ENCODE measurements at regions not wholly inside any gene's neighbourhood (a gene's known extent, or its start where the extent isn't known, plus 50 kb on each side); places are given as distances from the start of the nearest gene placed in this dataset.

DNA sequence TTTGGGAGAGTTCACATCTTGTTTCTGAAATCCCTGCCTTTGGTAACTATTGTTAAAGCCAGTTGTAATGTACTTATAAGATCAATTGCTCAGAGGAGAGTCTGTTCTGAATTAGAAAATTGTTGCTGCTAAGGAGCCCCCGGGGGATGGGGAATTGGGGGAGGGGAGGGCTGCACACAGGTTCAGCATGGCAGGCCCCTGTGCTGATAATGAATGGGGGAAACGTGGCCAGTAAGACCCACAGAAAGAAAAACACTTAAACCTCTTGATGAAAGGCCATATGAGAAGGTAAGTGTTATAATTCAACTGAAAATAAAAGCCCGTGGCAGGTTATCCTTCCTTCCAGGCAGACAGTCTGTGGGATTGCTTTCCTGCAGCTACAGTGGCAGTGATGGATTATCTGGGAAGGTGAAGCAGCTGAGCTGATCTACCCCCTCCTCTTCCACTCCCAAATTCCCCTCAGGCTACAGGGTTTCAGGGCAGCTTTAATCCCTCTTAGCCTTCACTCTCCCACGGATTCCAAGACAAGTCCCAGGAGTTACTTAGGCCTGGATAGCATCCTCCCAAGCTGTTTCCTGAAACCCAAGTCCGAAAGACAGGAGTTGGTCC is 398.8 kb downstream of the TBX15 start:
- no peak for TF ChIP-seq POLR2A (IDR thresholded peaks at IDR 0.05)
- TF ChIP-seq, protein P1, sequence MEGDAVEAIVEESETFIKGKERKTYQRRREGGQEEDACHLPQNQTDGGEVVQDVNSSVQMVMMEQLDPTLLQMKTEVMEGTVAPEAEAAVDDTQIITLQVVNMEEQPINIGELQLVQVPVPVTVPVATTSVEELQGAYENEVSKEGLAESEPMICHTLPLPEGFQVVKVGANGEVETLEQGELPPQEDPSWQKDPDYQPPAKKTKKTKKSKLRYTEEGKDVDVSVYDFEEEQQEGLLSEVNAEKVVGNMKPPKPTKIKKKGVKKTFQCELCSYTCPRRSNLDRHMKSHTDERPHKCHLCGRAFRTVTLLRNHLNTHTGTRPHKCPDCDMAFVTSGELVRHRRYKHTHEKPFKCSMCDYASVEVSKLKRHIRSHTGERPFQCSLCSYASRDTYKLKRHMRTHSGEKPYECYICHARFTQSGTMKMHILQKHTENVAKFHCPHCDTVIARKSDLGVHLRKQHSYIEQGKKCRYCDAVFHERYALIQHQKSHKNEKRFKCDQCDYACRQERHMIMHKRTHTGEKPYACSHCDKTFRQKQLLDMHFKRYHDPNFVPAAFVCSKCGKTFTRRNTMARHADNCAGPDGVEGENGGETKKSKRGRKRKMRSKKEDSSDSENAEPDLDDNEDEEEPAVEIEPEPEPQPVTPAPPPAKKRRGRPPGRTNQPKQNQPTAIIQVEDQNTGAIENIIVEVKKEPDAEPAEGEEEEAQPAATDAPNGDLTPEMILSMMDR (IDR thresholded peaks at IDR 0.05) = no peak
